ENCODE measurements at regions not wholly inside any gene's neighbourhood (a gene's known extent, or its start where the extent isn't known, plus 50 kb on each side); places are given as distances from the start of the nearest gene placed in this dataset.

DNA sequence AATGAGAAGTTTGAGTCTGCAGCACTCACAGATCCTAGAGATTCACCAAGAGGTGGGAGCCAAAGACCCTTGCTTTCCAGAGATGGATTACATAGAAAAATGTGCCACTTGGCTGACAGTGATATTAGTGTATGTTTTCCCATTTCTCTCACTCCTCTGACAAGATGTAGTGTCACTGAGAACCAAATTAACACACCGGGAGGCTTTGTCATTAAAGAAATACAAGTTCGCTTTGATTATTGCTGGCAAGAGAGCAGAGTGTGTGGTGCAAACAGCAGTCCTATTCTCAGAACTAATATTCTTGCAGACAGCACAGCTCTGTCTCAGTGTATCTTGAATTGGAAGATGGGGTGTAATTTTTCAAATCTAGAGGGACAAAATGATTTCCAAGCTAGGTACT is 171.6 kb upstream of the SETBP1 start:
- no peak overlapping the region for H3K4me3 ChIP-seq (ENCODE audit: low read depth, low read length)
- no peak for DNase-seq (ENCODE audit: low read depth)
- TF ChIP-seq POLR2A (IDR thresholded peaks at IDR 0.05; ENCODE audit: extremely low read depth, insufficient read length) (no peak), MYC (IDR thresholded peaks at IDR 0.05; ENCODE audit: low read depth, low read length) (no peak)
- TF ChIP-seq, protein P1, sequence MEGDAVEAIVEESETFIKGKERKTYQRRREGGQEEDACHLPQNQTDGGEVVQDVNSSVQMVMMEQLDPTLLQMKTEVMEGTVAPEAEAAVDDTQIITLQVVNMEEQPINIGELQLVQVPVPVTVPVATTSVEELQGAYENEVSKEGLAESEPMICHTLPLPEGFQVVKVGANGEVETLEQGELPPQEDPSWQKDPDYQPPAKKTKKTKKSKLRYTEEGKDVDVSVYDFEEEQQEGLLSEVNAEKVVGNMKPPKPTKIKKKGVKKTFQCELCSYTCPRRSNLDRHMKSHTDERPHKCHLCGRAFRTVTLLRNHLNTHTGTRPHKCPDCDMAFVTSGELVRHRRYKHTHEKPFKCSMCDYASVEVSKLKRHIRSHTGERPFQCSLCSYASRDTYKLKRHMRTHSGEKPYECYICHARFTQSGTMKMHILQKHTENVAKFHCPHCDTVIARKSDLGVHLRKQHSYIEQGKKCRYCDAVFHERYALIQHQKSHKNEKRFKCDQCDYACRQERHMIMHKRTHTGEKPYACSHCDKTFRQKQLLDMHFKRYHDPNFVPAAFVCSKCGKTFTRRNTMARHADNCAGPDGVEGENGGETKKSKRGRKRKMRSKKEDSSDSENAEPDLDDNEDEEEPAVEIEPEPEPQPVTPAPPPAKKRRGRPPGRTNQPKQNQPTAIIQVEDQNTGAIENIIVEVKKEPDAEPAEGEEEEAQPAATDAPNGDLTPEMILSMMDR (IDR thresholded peaks at IDR 0.05; ENCODE audit: low read depth, low read length): no peak
- TF ChIP-seq, protein P2, sequence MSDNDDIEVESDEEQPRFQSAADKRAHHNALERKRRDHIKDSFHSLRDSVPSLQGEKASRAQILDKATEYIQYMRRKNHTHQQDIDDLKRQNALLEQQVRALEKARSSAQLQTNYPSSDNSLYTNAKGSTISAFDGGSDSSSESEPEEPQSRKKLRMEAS (IDR thresholded peaks at IDR 0.05; ENCODE audit: low read depth, low read length): no peak

DNA sequence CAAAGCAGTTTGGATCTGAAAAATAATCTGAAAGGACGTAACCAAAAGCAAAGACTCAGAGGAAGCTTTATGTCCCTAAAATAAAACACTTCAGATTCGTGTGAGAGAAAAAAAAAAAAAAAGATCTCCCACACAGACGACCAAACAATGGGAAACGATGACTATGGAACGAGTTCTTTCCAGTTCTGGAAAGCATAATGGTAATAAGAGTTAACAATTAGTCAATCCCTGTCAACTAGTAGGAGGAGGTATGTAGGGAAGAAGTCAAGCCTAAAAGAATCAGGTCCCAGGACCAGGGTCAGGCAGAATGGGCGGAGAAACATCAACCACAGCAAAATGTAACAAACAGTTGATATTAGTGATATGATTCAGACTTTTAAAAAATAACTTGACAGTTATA is 170.3 kb upstream of the SETBP1 start:
- no peak overlapping the region for H3K4me3 ChIP-seq (ENCODE audit: low read depth, low read length)
- DNase-seq (ENCODE audit: low read depth): no peak
- no peak for TF ChIP-seq MYC (IDR thresholded peaks at IDR 0.05; ENCODE audit: low read depth, low read length)

DNA sequence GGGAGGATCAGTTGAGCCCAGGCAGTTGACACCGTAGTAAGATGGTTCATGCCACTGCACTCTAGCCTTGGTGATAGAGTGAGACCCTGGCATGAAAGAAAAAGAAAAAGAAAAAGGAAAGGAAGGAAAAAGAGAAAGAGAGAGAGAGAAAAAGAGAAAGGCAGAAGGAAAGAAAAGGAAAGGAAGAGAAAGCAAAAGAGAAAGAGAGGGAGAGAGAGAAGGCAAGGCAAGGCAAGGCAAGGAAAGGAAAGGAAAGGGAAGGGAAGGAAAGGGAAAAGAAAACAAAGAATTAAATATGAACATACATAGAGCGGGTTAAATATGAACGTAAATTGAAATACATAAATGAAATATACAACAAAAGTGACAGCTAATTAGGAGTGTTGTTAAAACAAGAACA is 167.5 kb upstream of the SETBP1 start:
- DNase-seq (ENCODE audit: low read depth): no peak
- TF ChIP-seq MYC (IDR thresholded peaks at IDR 0.05; ENCODE audit: low read depth, low read length) (no peak), POLR2A (IDR thresholded peaks at IDR 0.05; ENCODE audit: extremely low read depth, insufficient read length) (no peak)
- TF ChIP-seq, protein P2 (IDR thresholded peaks at IDR 0.05; ENCODE audit: low read depth, low read length): no peak
- TF ChIP-seq, protein P1 (IDR thresholded peaks at IDR 0.05; ENCODE audit: low read depth, low read length): no peak
- H3K4me3 ChIP-seq (ENCODE audit: low read depth, low read length): no peak overlapping the region

DNA sequence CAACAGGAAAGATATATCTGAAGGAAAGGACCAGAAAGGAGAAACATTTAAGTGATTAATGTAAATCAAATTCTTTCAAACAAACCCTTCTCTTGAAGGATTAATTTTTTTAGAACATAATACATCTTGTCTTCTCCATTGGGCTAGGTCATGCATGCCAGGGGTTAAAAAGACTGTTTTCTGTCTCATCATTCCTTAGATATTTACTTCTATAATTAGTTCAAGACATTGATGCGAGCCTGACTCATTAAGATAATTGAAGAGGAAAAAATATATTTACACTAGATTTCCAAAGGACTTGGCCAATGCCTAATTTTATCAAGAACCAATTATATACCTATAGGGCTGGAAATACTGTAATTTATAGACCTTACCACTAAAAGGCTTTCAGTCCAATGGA is 166.6 kb upstream of the SETBP1 start:
- no peak for DNase-seq (ENCODE audit: low read depth)
- TF ChIP-seq MYC (IDR thresholded peaks at IDR 0.05; ENCODE audit: low read depth, low read length): no peak
- TF ChIP-seq POLR2A (IDR thresholded peaks at IDR 0.05; ENCODE audit: extremely low read depth, insufficient read length): no peak
- TF ChIP-seq, protein P2 (IDR thresholded peaks at IDR 0.05; ENCODE audit: low read depth, low read length): no peak
- TF ChIP-seq, protein P1 (IDR thresholded peaks at IDR 0.05; ENCODE audit: low read depth, low read length): no peak

DNA sequence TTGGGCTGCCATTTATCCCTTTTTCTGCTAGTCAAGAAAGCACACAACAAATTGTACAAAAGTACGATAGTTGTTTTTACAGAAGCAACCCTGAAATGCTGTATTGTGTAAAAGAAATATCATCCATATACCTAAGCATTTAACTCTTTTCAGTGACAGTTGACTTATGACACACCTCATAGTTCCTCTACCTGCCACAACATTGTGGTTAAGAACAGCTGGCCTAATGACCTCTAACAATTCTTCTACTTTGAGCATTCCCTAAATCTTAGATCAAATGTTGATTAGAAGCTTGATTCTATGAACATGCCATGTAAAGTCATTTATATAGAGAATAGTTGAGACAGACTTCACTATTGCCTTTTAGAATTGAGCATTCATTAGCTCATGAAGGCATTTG is 165.9 kb upstream of the SETBP1 start:
- DNase-seq (ENCODE audit: low read depth): no peak
- no peak overlapping the region for H3K4me3 ChIP-seq (ENCODE audit: low read depth, low read length)
- no peak for TF ChIP-seq POLR2A (IDR thresholded peaks at IDR 0.05; ENCODE audit: extremely low read depth, insufficient read length)

More for the DNA sequence above, 166.6 kb upstream of the SETBP1 start:
- no peak overlapping the region for H3K4me3 ChIP-seq (ENCODE audit: low read depth, low read length)

DNA sequence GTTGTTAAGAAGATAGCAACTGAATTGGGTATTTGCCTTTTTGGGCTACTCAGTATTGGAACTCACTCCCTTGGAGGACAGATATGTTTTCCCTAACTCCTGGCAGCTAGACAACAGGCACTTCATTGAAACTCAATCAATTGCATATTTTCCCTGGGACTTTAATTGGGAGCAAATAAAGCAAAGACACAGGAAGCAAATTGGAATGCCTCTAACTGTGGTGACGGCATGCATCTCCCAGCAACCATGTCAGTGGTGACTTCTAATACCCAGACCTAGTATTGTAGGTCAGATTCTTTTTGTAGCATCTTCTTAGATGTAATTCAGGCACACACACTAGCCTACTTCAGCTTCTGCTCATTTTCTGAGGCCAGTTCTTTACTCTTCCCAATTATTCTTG is 164.2 kb upstream of the SETBP1 start:
- no peak overlapping the region for H3K4me3 ChIP-seq (ENCODE audit: low read depth, low read length)
- no peak for DNase-seq (ENCODE audit: low read depth)
- TF ChIP-seq, protein P2 (IDR thresholded peaks at IDR 0.05; ENCODE audit: low read depth, low read length): no peak
- TF ChIP-seq MYC (IDR thresholded peaks at IDR 0.05; ENCODE audit: low read depth, low read length): no peak
- no peak for TF ChIP-seq POLR2A (IDR thresholded peaks at IDR 0.05; ENCODE audit: extremely low read depth, insufficient read length)
- TF ChIP-seq, protein P1 (IDR thresholded peaks at IDR 0.05; ENCODE audit: low read depth, low read length): no peak

DNA sequence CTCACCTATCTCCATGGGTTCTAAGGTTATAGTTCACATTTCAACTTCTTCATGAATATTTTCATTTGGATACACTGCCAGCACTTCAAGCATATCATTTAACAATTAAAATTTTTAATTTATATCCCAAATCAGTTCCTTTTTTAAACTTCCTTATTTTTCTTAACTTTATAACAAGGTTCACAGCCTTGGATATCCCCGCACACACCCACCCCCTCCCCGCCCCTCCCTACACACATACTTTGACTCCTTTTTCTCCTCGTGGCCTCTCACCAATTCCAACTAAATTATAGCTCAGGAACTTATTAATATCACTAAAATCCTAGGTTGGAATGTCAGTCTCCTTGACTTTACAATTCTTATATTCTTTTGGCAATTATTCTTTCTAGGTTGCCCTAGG is 163.6 kb upstream of the SETBP1 start:
- DNase-seq (ENCODE audit: low read depth): no peak
- TF ChIP-seq MYC (IDR thresholded peaks at IDR 0.05; ENCODE audit: low read depth, low read length) (no peak), POLR2A (IDR thresholded peaks at IDR 0.05; ENCODE audit: extremely low read depth, insufficient read length) (no peak)
- TF ChIP-seq, protein P1 (IDR thresholded peaks at IDR 0.05; ENCODE audit: low read depth, low read length): no peak
- TF ChIP-seq, protein P2 (IDR thresholded peaks at IDR 0.05; ENCODE audit: low read depth, low read length): no peak
- H3K4me3 ChIP-seq (ENCODE audit: low read depth, low read length): no peak overlapping the region
